ENCODE measurements at regions not wholly inside any gene's neighbourhood (a gene's known extent, or its start where the extent isn't known, plus 50 kb on each side); places are given as distances from the start of the nearest gene placed in this dataset.

DNA sequence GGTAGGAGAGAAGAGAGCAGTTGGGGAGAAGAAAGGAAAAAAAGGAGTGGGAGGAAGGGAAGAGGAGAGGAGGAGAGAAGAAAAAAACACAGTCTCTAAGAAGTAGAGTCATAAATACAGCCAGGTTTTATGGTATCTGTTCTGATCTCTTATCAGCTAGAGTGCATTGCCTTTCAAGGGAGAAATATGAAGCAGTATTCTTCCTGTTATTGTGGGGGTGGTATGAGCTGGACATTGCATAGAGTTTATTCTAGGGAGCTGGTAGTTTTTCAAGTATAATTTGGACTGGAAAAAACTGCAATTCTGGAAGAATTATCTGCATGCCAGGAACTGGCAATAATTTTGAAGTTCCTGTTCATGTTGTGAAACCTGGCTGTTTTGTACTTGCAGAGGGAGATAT, 54.9 kb upstream of the TAB3 start:
- Histone ChIP-seq H3K4me3 (no peak overlapping the region), H3K4me1 (replicated peaks in 1 of 2) (no peaks in the 10 kb centered on the region), H3K27ac (no peak overlapping the region)
- in situ Hi-C loops (cut with MboI; ENCODE audit: low pct_unique_long_range_greater_than_20kb in 2 of 9, low sequenced_read_pairs in 9 of 9, unreplicated experiment in 9 of 9) = no loop called here
- ATAC-seq (replicated peaks in 6 of 8) = no peak

DNA sequence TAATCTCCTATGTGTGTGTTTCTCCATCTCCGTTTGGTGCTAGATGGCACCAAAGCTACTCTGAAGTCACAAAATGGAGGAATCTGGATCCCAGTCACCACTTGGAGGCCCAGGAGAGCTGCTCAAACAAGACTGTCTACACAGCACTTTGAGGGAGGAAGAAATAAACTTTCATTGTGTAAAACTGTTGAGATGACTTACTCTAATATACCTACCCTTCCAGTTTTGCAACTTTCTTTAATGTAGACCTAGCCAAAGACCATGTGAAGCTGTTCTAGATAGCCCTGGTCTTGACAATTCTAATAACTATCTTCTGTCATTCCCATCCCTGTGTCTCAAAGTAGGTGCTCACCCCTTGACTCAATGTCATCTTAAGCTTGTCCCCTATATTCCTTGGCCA, 52.8 kb upstream of the TAB3 start:
- ATAC-seq (replicated peaks in 6 of 8) = no peak
- in situ Hi-C loops (cut with MboI; ENCODE audit: low pct_unique_long_range_greater_than_20kb in 2 of 9, low sequenced_read_pairs in 9 of 9, unreplicated experiment in 9 of 9) = no loop called here
- Histone ChIP-seq H3K4me1 (replicated peaks in 1 of 2) (no peaks in the 10 kb centered on the region), H3K27ac (no peak overlapping the region), H3K4me3 (no peak overlapping the region)
- 0 to 80% (median 29%) methylated on average over 1 of the region's 1 CpG; no CpG with 5 or more reads in 6 of the 10 experiments for WGBS, 10 experiments

DNA sequence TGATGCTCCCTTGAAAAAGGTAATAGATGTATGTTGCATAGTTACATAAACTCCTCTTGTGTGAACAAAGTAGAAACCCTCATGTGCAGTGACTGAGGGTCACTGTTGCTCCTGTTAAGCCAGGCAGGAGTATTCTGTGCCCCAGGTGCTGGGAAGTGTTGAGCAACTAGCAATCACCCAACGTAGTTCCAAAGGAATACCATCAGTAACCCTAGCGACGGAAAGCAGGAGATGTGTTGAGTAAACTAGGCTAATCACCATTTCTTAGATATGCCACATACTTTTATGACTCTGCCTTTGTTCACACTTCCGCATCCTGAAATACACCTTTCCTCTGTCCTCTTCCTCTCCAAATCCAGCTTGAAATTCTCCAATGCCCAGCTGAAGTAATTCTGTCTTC, 50.9 kb upstream of the TAB3 start:
- no peaks in the 10 kb centered on the region for H3K4me1 ChIP-seq (replicated peaks in 1 of 2)
- in situ Hi-C loops (cut with MboI; ENCODE audit: low pct_unique_long_range_greater_than_20kb in 2 of 9, low sequenced_read_pairs in 9 of 9, unreplicated experiment in 9 of 9) = no loop called here
- no peak overlapping the region for H3K27ac ChIP-seq
- no peak for ATAC-seq (replicated peaks in 6 of 8)
- no peak overlapping the region for H3K4me3 ChIP-seq
- WGBS, 10 experiments = 0 to 80% (median 58%) methylated on average over 1 to 4 of the region's 4 CpGs; no CpG with 5 or more reads in 7 of the 10 experiments
